ENCODE measurements at regions not wholly inside any gene's neighbourhood (a gene's known extent, or its start where the extent isn't known, plus 50 kb on each side); places are given as distances from the start of the nearest gene placed in this dataset.

DNA sequence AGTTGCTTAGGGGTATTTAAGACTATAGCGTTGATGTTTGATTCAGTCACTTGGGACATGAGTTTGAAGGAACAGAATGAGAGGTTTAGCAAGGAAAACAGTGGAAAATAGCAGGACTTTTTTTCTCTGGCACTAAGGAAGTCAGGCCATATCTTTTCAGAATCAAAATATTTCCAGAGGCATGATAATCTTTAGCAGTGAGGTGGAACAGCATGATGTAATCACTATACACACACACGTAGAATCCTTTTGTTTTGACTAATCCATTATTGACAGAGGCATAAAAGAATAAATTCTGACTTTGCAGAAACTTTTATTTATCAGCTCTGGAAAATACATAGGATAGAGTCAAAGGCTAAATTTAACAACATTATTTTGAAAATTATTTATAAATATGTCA lies 174.1 kb downstream of the ZPLD1 start:
- Mint-ChIP-seq H3K4me3 (no peak overlapping the region), H3K4me1 (peaks cover 0 to 4% of the 10 kb centered on the region in 2 experiments; a peak in 2 of 4 replicates)
- no CpG with 5 or more reads among the region's 2 CpGs for WGBS (ENCODE audit: extremely low coverage, insufficient read length, low lambda C conversion rate)

More for the DNA sequence above, 174.1 kb downstream of the ZPLD1 start:
- no peak overlapping the region for H4K8ac ChIP-seq (replicated peaks; ENCODE audit: insufficient read length, low read depth, low read length)
- H3K36me3 Mint-ChIP-seq (ENCODE audit: insufficient read depth in 1 of 3, low read depth in 3 of 3) = peaks cover 0 to 10% (median 0%) of the 10 kb centered on the region in 3 experiments; a peak in 1 of 7 replicates
- H2AFZ ChIP-seq (ENCODE audit: low read length) = no peak overlapping the region
- H3K18ac ChIP-seq (ENCODE audit: insufficient read length, low read depth, low read length) = no peak overlapping the region
- H3K23ac ChIP-seq (ENCODE audit: insufficient read length, low read depth, low read length) = no peak overlapping the region
- TF ChIP-seq, protein P1, sequence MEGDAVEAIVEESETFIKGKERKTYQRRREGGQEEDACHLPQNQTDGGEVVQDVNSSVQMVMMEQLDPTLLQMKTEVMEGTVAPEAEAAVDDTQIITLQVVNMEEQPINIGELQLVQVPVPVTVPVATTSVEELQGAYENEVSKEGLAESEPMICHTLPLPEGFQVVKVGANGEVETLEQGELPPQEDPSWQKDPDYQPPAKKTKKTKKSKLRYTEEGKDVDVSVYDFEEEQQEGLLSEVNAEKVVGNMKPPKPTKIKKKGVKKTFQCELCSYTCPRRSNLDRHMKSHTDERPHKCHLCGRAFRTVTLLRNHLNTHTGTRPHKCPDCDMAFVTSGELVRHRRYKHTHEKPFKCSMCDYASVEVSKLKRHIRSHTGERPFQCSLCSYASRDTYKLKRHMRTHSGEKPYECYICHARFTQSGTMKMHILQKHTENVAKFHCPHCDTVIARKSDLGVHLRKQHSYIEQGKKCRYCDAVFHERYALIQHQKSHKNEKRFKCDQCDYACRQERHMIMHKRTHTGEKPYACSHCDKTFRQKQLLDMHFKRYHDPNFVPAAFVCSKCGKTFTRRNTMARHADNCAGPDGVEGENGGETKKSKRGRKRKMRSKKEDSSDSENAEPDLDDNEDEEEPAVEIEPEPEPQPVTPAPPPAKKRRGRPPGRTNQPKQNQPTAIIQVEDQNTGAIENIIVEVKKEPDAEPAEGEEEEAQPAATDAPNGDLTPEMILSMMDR (conservative IDR thresholded peaks at IDR 0.05) = no peak
- no peak overlapping the region for H3T11ph ChIP-seq (ENCODE audit: low read length)
- no peak overlapping the region for H3K4me2 ChIP-seq (ENCODE audit: insufficient read depth, insufficient read length, low read length)
- DNase-seq = no peak
- no peak overlapping the region for H2BK120ac ChIP-seq (ENCODE audit: low read depth, low read length, poor library complexity, severe bottlenecking)
- no peak overlapping the region for H2BK5ac ChIP-seq (ENCODE audit: insufficient read length, low read length)
- H2AK5ac ChIP-seq (ENCODE audit: insufficient read length, low read length) = no peak overlapping the region
- no peak overlapping the region for H2BK12ac ChIP-seq (ENCODE audit: insufficient read length, low read depth, low read length)
- no peak overlapping the region for H2BK15ac ChIP-seq (ENCODE audit: low read depth, low read length)
- H3K27ac ChIP-seq (ENCODE audit: insufficient read length, low read depth, low read length) = no peak overlapping the region
- no peaks in the 10 kb centered on the region for H3K4me1 ChIP-seq (ENCODE audit: insufficient read depth, low read length)
- no peaks in the 10 kb centered on the region for H3K79me2 ChIP-seq (ENCODE audit: insufficient read depth, low read length)
- no peak overlapping the region for H3K4ac ChIP-seq (ENCODE audit: low read depth, low read length)
- no peak overlapping the region for H3K27ac Mint-ChIP-seq
- H3K9me3 Mint-ChIP-seq = peaks cover 0 to 3% of the 10 kb centered on the region in 2 experiments; a peak in 2 of 5 replicates
- H3K9me3 ChIP-seq (ENCODE audit: control insufficient read depth, low read depth, low read length) = no peaks in the 10 kb centered on the region
- H4K5ac ChIP-seq (ENCODE audit: insufficient read length, low read depth, low read length) = no peak overlapping the region
- H3K56ac ChIP-seq (ENCODE audit: insufficient read length, low read depth, low read length) = no peak overlapping the region
- H3K9ac ChIP-seq (ENCODE audit: extremely low read depth, insufficient read length, low read length) = no peak overlapping the region
- no peaks in the 10 kb centered on the region for H3K23me2 ChIP-seq (ENCODE audit: insufficient read length, low read depth, low read length, poor library complexity, severe bottlenecking)
- H2BK20ac ChIP-seq (ENCODE audit: low read depth, low read length, poor library complexity, severe bottlenecking) = no peak overlapping the region
- no peaks in the 10 kb centered on the region for H3K79me1 ChIP-seq (ENCODE audit: insufficient read depth, low read depth, low read length, poor library complexity, severe bottlenecking)
- H3K27me3 Mint-ChIP-seq (ENCODE audit: low read depth) = no peaks in the 10 kb centered on the region
- H4K91ac ChIP-seq (ENCODE audit: insufficient read length, low read depth, low read length) = no peak overlapping the region
- H4K20me1 ChIP-seq (ENCODE audit: control insufficient read depth, insufficient read depth, insufficient read length) = no peaks in the 10 kb centered on the region
- no peaks in the 10 kb centered on the region for H3K27me3 ChIP-seq (ENCODE audit: insufficient read depth, low read length)
- no peak overlapping the region for H3K14ac ChIP-seq (ENCODE audit: insufficient read depth, low read length)
